ENCODE measurements at regions not wholly inside any gene's neighbourhood (a gene's known extent, or its start where the extent isn't known, plus 50 kb on each side); places are given as distances from the start of the nearest gene placed in this dataset.

DNA sequence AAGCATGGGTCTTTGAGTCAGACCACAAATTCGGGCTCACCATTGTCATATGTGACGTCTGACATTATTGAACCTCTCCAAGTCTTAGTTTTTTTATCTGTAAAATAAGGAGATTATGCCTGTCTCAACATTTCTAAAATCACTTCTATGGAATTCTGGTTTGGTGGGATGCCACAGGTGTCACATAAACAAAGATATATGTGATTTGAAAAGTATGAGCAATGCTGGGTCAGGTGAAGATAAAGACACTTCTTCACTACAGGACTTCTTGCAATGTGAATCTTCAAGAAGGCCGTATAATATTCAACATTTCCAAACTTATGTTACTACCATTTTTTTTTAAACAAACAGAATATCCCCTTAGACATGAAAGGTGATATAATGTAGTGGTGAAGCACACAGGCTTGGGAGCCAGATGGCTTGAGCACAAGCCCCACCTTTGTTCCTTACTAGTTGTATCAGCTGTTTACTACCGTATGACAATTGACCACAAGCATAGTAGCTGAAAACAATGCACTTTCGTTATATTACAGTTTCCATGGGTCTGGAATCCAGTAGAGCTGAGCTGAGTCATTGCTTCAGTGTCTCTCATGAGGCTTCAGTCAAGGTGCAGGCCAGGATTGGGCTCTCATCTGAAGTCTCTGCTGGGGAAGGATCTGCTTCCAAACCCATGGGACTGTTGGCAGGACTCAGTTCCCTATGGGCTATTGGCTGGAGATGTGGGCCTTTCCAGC, 87.7 kb downstream of the UTP18 start:
- Histone ChIP-seq H3K9me3 (replicated peaks; ENCODE audit: low read length) (no peaks in the 10 kb centered on the region), H3K36me3 (ENCODE audit: insufficient read depth, low read length) (no peaks in the 10 kb centered on the region), H3K9ac (ENCODE audit: low read depth, low read length) (no peak overlapping the region)

DNA sequence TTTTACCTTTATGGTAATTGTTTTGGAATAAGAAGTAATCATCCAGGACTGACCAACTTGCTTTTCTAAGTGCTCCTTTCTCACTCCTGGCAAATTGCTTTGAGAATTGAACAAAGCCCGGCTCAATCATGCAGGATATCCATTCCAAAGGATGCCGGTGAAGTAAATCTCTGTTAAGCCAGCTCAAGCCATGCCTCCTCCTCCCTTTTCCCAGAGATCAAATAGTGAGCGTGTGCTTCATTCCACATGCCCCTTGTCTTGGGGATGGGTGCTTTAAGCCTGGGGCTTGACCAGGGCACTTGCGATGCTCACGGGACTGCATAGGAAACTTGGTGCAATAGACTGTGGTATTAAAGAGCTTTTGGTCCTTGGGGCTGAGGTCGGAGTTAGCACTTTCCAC, 90.7 kb downstream of the UTP18 start:
- Histone ChIP-seq H3K36me3 (ENCODE audit: insufficient read depth, low read length) (no peaks in the 10 kb centered on the region), H3K4me1 (ENCODE audit: control insufficient read depth, insufficient read depth, low read length) (no peaks in the 10 kb centered on the region), H3K9ac (ENCODE audit: low read depth, low read length) (no peak overlapping the region), H3K9me3 (replicated peaks; ENCODE audit: low read length) (no peaks in the 10 kb centered on the region), H3K4me2 (ENCODE audit: low read length) (no peak overlapping the region), H3K27me3 (ENCODE audit: control insufficient read depth, insufficient read depth, low read length) (peaks cover 28% of the 10 kb centered on the region), H3K4me3 (ENCODE audit: low read length) (no peak overlapping the region)

More for the DNA sequence above, 87.7 kb downstream of the UTP18 start:
- Histone ChIP-seq H3K27me3 (ENCODE audit: control insufficient read depth, insufficient read depth, low read length) (peaks cover 15% of the 10 kb centered on the region), H3K4me2 (ENCODE audit: low read length) (no peak overlapping the region), H3K4me3 (ENCODE audit: low read length) (no peak overlapping the region), H3K4me1 (ENCODE audit: control insufficient read depth, insufficient read depth, low read length) (no peaks in the 10 kb centered on the region)

DNA sequence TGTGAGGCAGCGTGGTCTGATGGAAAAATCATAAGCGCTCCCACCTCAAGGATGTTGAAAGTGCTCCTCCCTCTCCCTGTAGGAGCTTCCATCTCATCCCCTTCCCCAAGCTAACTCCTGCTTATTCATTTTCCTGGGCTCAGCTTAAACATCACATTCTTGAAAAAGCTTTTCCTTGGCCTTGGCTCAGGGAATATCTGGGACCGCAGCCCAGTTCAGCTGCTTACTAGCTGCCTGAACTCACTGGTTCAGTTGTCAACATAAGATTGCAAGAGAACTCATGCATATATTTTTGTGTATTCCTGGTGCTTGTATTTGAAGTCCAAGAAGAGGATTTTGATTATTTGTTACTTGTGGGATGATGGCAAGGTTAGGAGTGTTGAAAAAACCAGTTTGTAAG, 91.5 kb downstream of the UTP18 start:
- H3K4me2 ChIP-seq (ENCODE audit: low read length), result no peak overlapping the region
- H3K36me3 ChIP-seq (ENCODE audit: insufficient read depth, low read length), result no peaks in the 10 kb centered on the region

DNA sequence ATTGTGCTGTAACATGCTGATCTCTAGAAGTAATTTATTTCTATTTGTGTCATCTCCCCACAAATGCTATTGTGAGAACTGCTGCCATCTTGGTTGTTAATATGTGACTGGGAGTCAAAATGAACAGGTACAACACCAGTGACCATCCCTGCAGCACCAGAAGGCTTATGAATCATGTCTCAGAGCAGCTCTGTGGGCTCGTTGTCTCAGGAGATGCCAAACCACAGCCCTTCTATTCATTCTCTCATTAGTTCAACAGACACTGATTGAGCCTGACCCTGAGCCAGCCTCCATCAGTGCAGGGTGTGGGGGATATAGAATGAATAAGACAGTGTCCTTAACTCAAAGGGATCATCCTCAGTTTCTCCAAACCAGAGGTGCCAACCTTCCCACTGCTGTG, 92.5 kb downstream of the UTP18 start:
- Histone ChIP-seq H3K9ac (ENCODE audit: low read depth, low read length) (no peak overlapping the region), H3K4me2 (ENCODE audit: low read length) (no peak overlapping the region), H3K36me3 (ENCODE audit: insufficient read depth, low read length) (no peaks in the 10 kb centered on the region), H3K9me3 (replicated peaks; ENCODE audit: low read length) (no peaks in the 10 kb centered on the region), H3K4me3 (ENCODE audit: low read length) (no peak overlapping the region), H3K4me1 (ENCODE audit: control insufficient read depth, insufficient read depth, low read length) (no peaks in the 10 kb centered on the region), H3K27me3 (ENCODE audit: control insufficient read depth, insufficient read depth, low read length) (peaks cover 28% of the 10 kb centered on the region)

More for the DNA sequence above, 91.5 kb downstream of the UTP18 start:
- no peaks in the 10 kb centered on the region for H3K9me3 ChIP-seq (replicated peaks; ENCODE audit: low read length)
- no peak overlapping the region for H3K4me3 ChIP-seq (ENCODE audit: low read length)
- no peaks in the 10 kb centered on the region for H3K4me1 ChIP-seq (ENCODE audit: control insufficient read depth, insufficient read depth, low read length)
- H3K9ac ChIP-seq (ENCODE audit: low read depth, low read length), result no peak overlapping the region
- H3K27me3 ChIP-seq (ENCODE audit: control insufficient read depth, insufficient read depth, low read length), result peaks cover 28% of the 10 kb centered on the region

DNA sequence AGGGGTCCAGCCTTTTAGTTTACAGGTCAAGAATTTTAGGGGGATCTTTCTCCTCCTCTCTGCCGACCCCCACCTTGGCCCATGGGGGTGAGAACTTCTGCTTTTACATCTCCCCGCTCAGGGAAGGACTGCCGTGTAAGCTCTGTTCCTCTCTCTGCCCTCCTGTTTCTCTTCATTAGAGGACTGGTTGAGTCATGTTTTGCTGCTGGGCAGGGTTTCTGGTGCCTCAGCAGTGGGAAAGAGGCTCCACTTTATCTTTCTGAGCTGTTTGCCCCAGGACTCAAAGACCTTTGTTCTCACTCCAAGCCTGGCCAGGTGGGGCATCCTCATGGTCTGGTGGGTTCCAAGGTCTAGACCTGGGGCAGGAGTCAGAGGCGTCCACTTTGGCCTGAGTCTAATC, 93.0 kb downstream of the UTP18 start:
- H3K4me1 ChIP-seq (ENCODE audit: control insufficient read depth, insufficient read depth, low read length), result no peaks in the 10 kb centered on the region
- no peak overlapping the region for H3K4me3 ChIP-seq (ENCODE audit: low read length)
- no peak overlapping the region for H3K9ac ChIP-seq (ENCODE audit: low read depth, low read length)
- peaks cover 28% of the 10 kb centered on the region for H3K27me3 ChIP-seq (ENCODE audit: control insufficient read depth, insufficient read depth, low read length)
- no peaks in the 10 kb centered on the region for H3K9me3 ChIP-seq (replicated peaks; ENCODE audit: low read length)
- no peaks in the 10 kb centered on the region for H3K36me3 ChIP-seq (ENCODE audit: insufficient read depth, low read length)
- H3K4me2 ChIP-seq (ENCODE audit: low read length), result no peak overlapping the region

DNA sequence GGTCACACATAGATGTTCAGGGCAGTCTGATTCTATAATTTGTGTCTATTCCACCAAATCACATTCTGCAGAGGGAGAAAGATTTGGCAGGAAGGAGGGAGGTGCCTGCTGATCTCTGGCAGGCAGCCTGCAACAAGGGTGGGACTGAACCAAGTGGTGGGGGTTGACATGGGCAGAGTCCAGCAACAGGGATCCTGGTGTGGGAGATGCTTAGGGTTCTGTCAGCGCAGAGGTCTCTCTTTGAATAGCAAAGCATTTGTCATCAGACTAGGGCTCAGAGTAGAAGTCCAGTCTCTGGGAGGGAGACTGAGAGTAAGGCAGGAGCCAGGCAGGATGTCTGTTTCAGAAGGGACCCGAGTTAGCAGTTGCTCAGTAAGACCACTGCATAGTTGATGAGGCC, 94.6 kb downstream of the UTP18 start:
- Histone ChIP-seq H3K4me1 (ENCODE audit: control insufficient read depth, insufficient read depth, low read length) (no peaks in the 10 kb centered on the region), H3K9ac (ENCODE audit: low read depth, low read length) (no peak overlapping the region), H3K9me3 (replicated peaks; ENCODE audit: low read length) (no peaks in the 10 kb centered on the region), H3K27me3 (ENCODE audit: control insufficient read depth, insufficient read depth, low read length) (peaks cover 22% of the 10 kb centered on the region), H3K36me3 (ENCODE audit: insufficient read depth, low read length) (no peaks in the 10 kb centered on the region), H3K4me3 (ENCODE audit: low read length) (no peak overlapping the region), H3K4me2 (ENCODE audit: low read length) (no peak overlapping the region)

DNA sequence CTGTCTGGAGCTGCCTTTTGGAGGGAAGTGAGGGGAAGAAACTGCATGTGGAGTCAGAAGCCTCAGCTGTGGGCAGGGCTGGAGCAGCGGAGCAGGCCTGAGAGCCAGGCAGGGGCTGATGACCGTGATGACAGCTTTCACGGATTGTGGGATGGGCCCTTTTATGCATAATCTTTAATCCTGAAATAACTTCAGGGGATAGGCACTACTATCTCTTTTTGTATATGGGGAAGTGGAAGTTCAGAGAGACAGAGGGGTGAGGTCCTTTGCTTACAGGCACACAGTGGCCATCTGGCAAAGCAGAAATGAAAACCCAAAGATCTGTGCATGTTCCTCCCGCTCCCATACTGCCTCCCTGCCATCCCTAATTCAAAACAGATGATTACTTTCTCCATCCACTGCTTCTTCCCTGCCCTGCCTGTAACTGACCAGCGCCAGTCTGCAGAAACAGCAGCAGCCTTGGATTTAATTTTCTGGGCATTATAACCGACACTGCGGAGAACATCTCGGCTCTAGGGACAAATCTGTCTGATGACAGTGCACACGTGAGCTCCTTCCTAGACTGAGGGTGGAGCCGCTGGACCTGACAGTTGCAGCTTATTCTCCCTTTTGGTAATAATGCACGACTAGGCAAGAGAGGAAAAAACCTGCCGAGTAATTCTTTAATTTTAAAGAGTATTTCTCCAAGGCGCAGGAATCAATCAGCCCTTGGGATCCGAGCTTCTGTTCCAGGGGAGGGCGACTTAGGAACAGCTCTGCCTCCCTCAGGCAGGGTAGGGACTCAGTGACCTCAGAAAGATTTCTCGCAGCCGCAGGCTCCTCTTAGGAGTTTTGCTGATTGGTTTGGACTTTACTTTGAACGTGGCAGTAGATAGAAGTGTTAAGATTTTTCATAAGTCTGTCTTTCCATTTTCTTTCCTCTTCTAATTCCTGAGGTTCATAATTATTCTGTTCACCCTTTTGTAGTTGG, 95.4 kb downstream of the UTP18 start:
- Histone ChIP-seq H3K9me3 (replicated peaks; ENCODE audit: low read length) (no peaks in the 10 kb centered on the region), H3K9ac (ENCODE audit: low read depth, low read length) (no peak overlapping the region), H3K27me3 (ENCODE audit: control insufficient read depth, insufficient read depth, low read length) (peaks cover 14% of the 10 kb centered on the region), H3K4me1 (ENCODE audit: control insufficient read depth, insufficient read depth, low read length) (no peaks in the 10 kb centered on the region), H3K4me3 (ENCODE audit: low read length) (no peak overlapping the region), H3K4me2 (ENCODE audit: low read length) (no peak overlapping the region), H3K36me3 (ENCODE audit: insufficient read depth, low read length) (no peaks in the 10 kb centered on the region)

DNA sequence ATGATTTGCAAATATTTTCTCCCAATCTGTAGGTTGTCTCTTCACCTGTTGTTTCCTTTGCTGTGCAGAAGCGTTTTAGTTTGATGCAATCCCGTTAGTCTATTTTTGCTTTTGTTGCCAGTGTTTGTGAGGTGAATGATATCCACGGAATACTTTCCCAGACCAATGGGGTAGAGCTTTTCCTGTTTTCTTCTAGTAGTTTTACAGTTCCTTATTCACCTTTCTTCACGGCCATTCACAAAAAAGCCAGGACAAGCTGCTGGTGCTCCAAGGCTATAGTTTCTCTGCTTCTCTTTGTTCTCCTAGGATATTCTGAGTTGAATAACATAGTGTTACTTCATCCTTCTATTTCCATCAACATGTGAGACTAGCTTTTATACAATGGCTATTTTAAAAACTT, 98.7 kb downstream of the UTP18 start:
- Histone ChIP-seq H3K9ac (ENCODE audit: low read depth, low read length) (no peak overlapping the region), H3K36me3 (ENCODE audit: insufficient read depth, low read length) (no peaks in the 10 kb centered on the region), H3K4me2 (ENCODE audit: low read length) (no peak overlapping the region), H3K9me3 (replicated peaks; ENCODE audit: low read length) (no peaks in the 10 kb centered on the region), H3K4me1 (ENCODE audit: control insufficient read depth, insufficient read depth, low read length) (no peaks in the 10 kb centered on the region), H3K4me3 (ENCODE audit: low read length) (no peak overlapping the region), H3K27me3 (ENCODE audit: control insufficient read depth, insufficient read depth, low read length) (peaks cover 13% of the 10 kb centered on the region)

DNA sequence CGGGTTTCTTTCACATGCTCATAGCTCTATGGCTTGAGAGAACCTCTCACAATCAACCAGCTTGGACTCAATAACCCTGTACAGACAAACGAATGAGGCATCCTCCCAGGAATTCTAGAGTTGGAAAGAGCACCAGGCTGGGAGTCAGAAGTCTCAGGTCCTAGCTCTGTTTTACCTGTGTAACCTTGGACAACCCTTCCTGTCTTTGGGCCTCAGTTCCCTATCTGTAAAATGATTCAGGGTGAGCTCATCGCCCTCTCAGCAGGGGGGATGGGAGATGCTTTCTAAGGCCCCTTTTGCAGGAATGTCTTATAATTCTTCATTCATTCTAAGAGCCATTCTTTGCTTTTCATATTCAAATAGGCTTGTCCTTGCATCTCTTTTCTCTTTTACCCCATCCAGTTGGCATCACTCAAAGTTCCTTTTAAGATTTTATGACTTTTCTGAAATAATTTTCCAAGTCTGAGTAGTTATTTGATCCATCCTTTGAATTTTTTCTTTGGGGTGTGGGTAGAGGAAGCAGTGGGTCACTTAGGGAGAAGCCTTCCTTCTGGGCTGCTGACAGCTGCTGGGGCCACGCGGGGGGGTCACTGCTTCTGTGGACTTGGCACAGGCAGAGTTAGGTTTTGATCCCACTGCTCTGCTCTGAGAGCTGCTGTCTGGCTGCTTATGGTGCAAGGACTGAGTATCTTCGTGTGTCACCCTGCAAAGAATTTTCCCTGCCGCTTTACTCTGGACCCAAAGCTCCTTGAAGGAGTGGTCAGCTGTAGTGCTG, 102.7 kb downstream of the UTP18 start:
- no peaks in the 10 kb centered on the region for H3K27me3 ChIP-seq (ENCODE audit: control insufficient read depth, insufficient read depth, low read length)
- no peaks in the 10 kb centered on the region for H3K36me3 ChIP-seq (ENCODE audit: insufficient read depth, low read length)
- H3K4me3 ChIP-seq (ENCODE audit: low read length), result no peak overlapping the region
- H3K9ac ChIP-seq (ENCODE audit: low read depth, low read length), result no peak overlapping the region
- H3K4me2 ChIP-seq (ENCODE audit: low read length), result no peak overlapping the region
- H3K9me3 ChIP-seq (replicated peaks; ENCODE audit: low read length), result no peaks in the 10 kb centered on the region
- no peaks in the 10 kb centered on the region for H3K4me1 ChIP-seq (ENCODE audit: control insufficient read depth, insufficient read depth, low read length)

DNA sequence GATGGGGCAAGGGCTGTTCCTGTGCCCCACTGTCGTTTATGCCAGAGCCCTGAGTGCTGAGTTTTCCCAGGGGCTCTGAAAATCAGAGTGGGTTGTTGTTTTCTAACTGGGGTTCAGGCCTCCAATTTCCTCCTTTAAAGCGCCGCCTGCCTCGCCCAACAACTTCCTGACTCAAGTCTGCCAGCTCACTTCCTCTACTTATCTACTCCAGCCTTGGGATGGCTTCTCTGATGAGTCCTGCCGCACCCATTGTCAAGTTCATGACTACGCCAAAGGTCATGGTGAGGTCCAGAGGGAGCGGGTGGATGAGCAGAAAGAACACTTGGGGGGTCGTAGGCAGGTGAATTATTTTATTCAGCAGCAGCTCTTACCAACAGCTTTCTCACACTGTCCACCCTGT, 104.7 kb downstream of the UTP18 start:
- no peaks in the 10 kb centered on the region for H3K36me3 ChIP-seq (ENCODE audit: insufficient read depth, low read length)
- H3K4me2 ChIP-seq (ENCODE audit: low read length), result no peak overlapping the region
- no peaks in the 10 kb centered on the region for H3K4me1 ChIP-seq (ENCODE audit: control insufficient read depth, insufficient read depth, low read length)
- H3K27me3 ChIP-seq (ENCODE audit: control insufficient read depth, insufficient read depth, low read length), result no peaks in the 10 kb centered on the region
- no peak overlapping the region for H3K9ac ChIP-seq (ENCODE audit: low read depth, low read length)
- H3K4me3 ChIP-seq (ENCODE audit: low read length), result no peak overlapping the region
- no peaks in the 10 kb centered on the region for H3K9me3 ChIP-seq (replicated peaks; ENCODE audit: low read length)

DNA sequence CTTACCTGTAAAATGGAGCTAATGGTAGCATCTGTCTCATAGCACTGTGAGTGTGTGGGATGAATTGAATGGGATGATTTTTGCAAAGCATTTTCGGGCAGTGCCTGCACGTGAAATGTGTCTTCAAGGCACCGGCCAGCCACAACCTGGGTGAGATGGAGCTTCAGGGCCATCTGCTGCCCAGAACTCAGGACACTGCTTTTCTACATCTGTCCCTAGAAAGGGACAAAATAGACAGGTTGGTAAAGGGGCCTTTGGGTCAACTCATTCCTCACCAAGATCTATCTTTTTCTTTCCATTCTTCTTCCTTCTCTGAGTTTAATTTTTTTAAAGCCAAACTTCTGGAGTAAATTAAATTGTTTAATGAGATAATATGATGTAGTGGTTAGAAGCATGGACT, 106.5 kb downstream of the UTP18 start:
- H3K27me3 ChIP-seq (ENCODE audit: control insufficient read depth, insufficient read depth, low read length), result no peaks in the 10 kb centered on the region
- H3K4me1 ChIP-seq (ENCODE audit: control insufficient read depth, insufficient read depth, low read length), result no peaks in the 10 kb centered on the region
- no peak overlapping the region for H3K4me3 ChIP-seq (ENCODE audit: low read length)
- no peaks in the 10 kb centered on the region for H3K9me3 ChIP-seq (replicated peaks; ENCODE audit: low read length)
- H3K9ac ChIP-seq (ENCODE audit: low read depth, low read length), result no peak overlapping the region
- H3K36me3 ChIP-seq (ENCODE audit: insufficient read depth, low read length), result no peaks in the 10 kb centered on the region
- no peak overlapping the region for H3K4me2 ChIP-seq (ENCODE audit: low read length)
